ENCODE measurements at regions not wholly inside any gene's neighbourhood (a gene's known extent, or its start where the extent isn't known, plus 50 kb on each side); places are given as distances from the start of the nearest gene placed in this dataset.

DNA sequence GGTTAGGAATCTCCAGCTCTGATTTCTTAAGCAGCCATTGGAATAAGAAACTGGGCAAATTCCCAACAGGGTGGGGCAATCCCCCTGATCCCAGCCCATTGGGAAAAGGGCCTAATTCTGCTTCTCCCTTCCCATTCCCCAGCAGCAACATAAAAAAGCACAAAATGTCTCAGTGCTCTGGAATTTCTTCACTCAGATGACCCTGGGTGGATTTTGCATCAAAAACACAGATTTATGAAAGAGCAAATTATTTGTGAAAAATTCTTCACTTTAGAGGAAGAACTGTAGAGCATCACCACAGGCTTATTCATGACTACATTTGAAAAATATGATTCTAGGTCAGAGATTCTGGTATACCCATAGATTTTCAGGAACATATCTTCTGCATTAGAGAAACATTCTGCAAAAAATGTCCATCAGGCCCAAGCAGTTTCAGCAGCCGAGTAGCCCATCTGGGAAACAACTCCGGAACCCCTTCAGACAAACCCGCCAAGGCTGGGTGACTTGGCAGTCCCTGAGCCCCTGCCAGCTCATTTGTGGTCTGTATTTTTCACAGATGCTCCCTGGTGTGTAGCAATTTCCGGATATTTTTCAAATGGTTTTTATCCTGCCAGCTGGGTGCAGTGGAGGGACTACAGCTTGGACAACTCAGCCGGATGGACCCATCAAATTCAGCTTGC, 102.1 kb upstream of the RANBP3L start:
- TF ChIP-seq, protein P1, sequence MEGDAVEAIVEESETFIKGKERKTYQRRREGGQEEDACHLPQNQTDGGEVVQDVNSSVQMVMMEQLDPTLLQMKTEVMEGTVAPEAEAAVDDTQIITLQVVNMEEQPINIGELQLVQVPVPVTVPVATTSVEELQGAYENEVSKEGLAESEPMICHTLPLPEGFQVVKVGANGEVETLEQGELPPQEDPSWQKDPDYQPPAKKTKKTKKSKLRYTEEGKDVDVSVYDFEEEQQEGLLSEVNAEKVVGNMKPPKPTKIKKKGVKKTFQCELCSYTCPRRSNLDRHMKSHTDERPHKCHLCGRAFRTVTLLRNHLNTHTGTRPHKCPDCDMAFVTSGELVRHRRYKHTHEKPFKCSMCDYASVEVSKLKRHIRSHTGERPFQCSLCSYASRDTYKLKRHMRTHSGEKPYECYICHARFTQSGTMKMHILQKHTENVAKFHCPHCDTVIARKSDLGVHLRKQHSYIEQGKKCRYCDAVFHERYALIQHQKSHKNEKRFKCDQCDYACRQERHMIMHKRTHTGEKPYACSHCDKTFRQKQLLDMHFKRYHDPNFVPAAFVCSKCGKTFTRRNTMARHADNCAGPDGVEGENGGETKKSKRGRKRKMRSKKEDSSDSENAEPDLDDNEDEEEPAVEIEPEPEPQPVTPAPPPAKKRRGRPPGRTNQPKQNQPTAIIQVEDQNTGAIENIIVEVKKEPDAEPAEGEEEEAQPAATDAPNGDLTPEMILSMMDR (IDR thresholded peaks at IDR 0.05 in 4 of 5, conservative IDR thresholded peaks at IDR 0.05 in 1 of 5), result no peak
- no peak for TF ChIP-seq POLR2A (IDR thresholded peaks at IDR 0.05)
